MCF 10A (cell line): ENCODE measurements at regions not wholly inside any gene's neighbourhood (a gene's known extent, or its start where the extent isn't known, plus 50 kb on each side); places are given as distances from the start of the nearest gene placed in this dataset.
"Not testable (repeated sequence)": the region's sequence is repeated elsewhere in the genome, so short reads cannot be mapped to it uniquely, and the experiment has no call there.

ENCODE experiments used
- BruUV-seq: library from RNA; stranded (reverse); fragments of 400-500 nt; replicated peaks from 2 replicates; lab custom pipeline; 2021; lab: Mats Ljungman, UMichigan
- CTCF ChIA-PET: fragments of 300-600 bp; sonication (Branson Sonifier 250); formaldehyde crosslinking; extraction: SDS; loops from one replicate; lab custom pipeline; 2021; ENCODE audit warnings: antibody characterized with exemption, inconsistent platforms; lab: Yijun Ruan, JAX
- POLR2A ChIA-PET: fragments of 300-600, 350-650 bp; sonication (Branson Sonifier 250); formaldehyde crosslinking; extraction: SDS; loops from one replicate; lab custom pipeline; 2020; ENCODE audit warnings: antibody characterized with exemption, inconsistent platforms; lab: Yijun Ruan, JAX
- DNase-seq: peaks from one replicate; pipeline ENCODE4 v3.0.0-alpha.2; 2018; ENCODE audit not compliant: unreplicated experiment
- H3K27ac Mint-ChIP-seq: one replicate; pipeline ENCODE4 v1.8.0; 2022; ENCODE audit warnings: mild to moderate bottlenecking, low read depth, mixed read lengths; ENCODE audit not compliant: unreplicated experiment
- H3K27me3 Mint-ChIP-seq: one replicate; pipeline ENCODE4 v1.8.0; 2022; ENCODE audit warnings: mixed read lengths; ENCODE audit not compliant: insufficient read depth, unreplicated experiment
- H3K36me3 Mint-ChIP-seq: one replicate; pipeline ENCODE4 v1.8.0; 2022; ENCODE audit warnings: mild to moderate bottlenecking, moderate library complexity, mixed read lengths; ENCODE audit not compliant: insufficient read depth, unreplicated experiment
- H3K4me1 Mint-ChIP-seq: one replicate; pipeline ENCODE4 v1.8.0; 2022; ENCODE audit warnings: mixed read lengths; ENCODE audit not compliant: insufficient read depth, unreplicated experiment
- H3K4me3 Mint-ChIP-seq: one replicate; pipeline ENCODE4 v1.8.0; 2022; ENCODE audit warnings: mild to moderate bottlenecking, moderate library complexity, mixed read lengths; ENCODE audit not compliant: unreplicated experiment
- H3K9me3 Mint-ChIP-seq: one replicate; pipeline ENCODE4 v1.8.0; 2022; ENCODE audit warnings: mixed read lengths; ENCODE audit not compliant: unreplicated experiment
- CTCF ChIP-seq: fragments of 200-600 bp; IDR thresholded peaks from one replicate; pipeline ENCODE4 v1.8.0; 2022; ENCODE audit warnings: antibody characterized with exemption, mild to moderate bottlenecking; ENCODE audit not compliant: unreplicated experiment
- intact Hi-C: fragments of 100-400 bp; cut with micrococcal nuclease; formaldehyde crosslinking; loops from 2 replicates; pipeline ENCODE4 v1.14.1; 2022

- POLR2A ChIA-PET, result no interaction called here
- no peak overlapping the region for H3K27ac Mint-ChIP-seq
- H3K9me3 Mint-ChIP-seq, result no peaks in the 10 kb centered on the region
- intact Hi-C loops, result no loop called here
- peaks cover 6% of the 10 kb centered on the region for H3K4me1 Mint-ChIP-seq
- peaks cover 6% of the 10 kb centered on the region for H3K36me3 Mint-ChIP-seq
- TF ChIP-seq CTCF, result peak; percentile 17
- CTCF ChIA-PET, result interaction anchor here (0.5 to 0.8 kb wide), 3 partner anchors 10 to 775 kb away, joined by 3 to 4 read pairs (median 4); no protein-coding TSS in a partner anchor
- peak; percentile 27 for DNase-seq
- BruUV-seq, result no TSS peak
- H3K27me3 Mint-ChIP-seq, result no peaks in the 10 kb centered on the region
- no peak overlapping the region for H3K4me3 Mint-ChIP-seq
Measured at GRCh38 chrX:8042304-8042703, 115.1 kb upstream of the PNPLA4 start.

- CTCF ChIA-PET, result interaction anchor here (0.9 kb wide), 1 partner anchor 10 kb away, joined by 4 read pairs; no protein-coding TSS in a partner anchor
- H3K9me3 Mint-ChIP-seq, H3K4me3 Mint-ChIP-seq, POLR2A ChIA-PET, intact Hi-C loops, H3K27me3 Mint-ChIP-seq, DNase-seq, H3K36me3 Mint-ChIP-seq, H3K4me1 Mint-ChIP-seq, H3K27ac Mint-ChIP-seq, BruUV-seq: not testable (repeated sequence)
Measured at GRCh38 chrX:8039711-8040110, 112.5 kb upstream of the PNPLA4 start.

GRCh38 chrX:8037593-8038348 is 110.6 kb upstream of the PNPLA4 start:
- intact Hi-C loops, result no loop called here
- no peak for DNase-seq
- no peaks in the 10 kb centered on the region for H3K9me3 Mint-ChIP-seq
- ChIA-PET CTCF (interaction anchor here (0.7 kb wide), 1 partner anchor 30 kb away, joined by 3 read pairs; no protein-coding TSS in a partner anchor), POLR2A (no interaction called here)
- no peaks in the 10 kb centered on the region for H3K36me3 Mint-ChIP-seq
- TF ChIP-seq CTCF, result no peak
- no peak overlapping the region for H3K4me3 Mint-ChIP-seq
- no peaks in the 10 kb centered on the region for H3K27me3 Mint-ChIP-seq
- no peaks in the 10 kb centered on the region for H3K4me1 Mint-ChIP-seq
- BruUV-seq, result no TSS peak
- H3K27ac Mint-ChIP-seq, result no peak overlapping the region

- H3K4me1 Mint-ChIP-seq, result no peaks in the 10 kb centered on the region
- no peak for DNase-seq
- no peaks in the 10 kb centered on the region for H3K9me3 Mint-ChIP-seq
- no TSS peak for BruUV-seq
- intact Hi-C loops, result no loop called here
- H3K27me3 Mint-ChIP-seq, result no peaks in the 10 kb centered on the region
- no peaks in the 10 kb centered on the region for H3K36me3 Mint-ChIP-seq
- ChIA-PET POLR2A (no interaction called here), CTCF (no interaction called here)
- no peak overlapping the region for H3K27ac Mint-ChIP-seq
- no peak for TF ChIP-seq CTCF
- no peak overlapping the region for H3K4me3 Mint-ChIP-seq
Measured at GRCh38 chrX:8036914-8037313, 109.7 kb upstream of the PNPLA4 start.
